SJCRH30 (cell line): ENCODE measurements at regions not wholly inside any gene's neighbourhood (a gene's known extent, or its start where the extent isn't known, plus 50 kb on each side); places are given as distances from the start of the nearest gene placed in this dataset.
"Not testable (repeated sequence)": the region's sequence is repeated elsewhere in the genome, so short reads cannot be mapped to it uniquely, and the experiment has no call there.

Source experiments
- DNase-seq, 2 experiments: peaks; one replicate each; pipeline ENCODE4 v3.0.0-alpha.2; 2015 to 2020
- H3K27ac ChIP-seq: fragments of 250-450 bp; sonication (Bioruptor Pico); 2 replicates; pipeline ENCODE4 v1.5.1; 2020; ENCODE audit warnings: mild to moderate bottlenecking, moderate library complexity
- H3K27me3 ChIP-seq: fragments of 250-450 bp; sonication (Bioruptor Pico); 2 replicates; pipeline ENCODE4 v1.5.1; 2020; ENCODE audit warnings: mild to moderate bottlenecking, moderate library complexity
- H3K36me3 ChIP-seq: fragments of 250-450 bp; sonication (Bioruptor Pico); 2 replicates; pipeline ENCODE4 v1.5.1; 2020; ENCODE audit warnings: mild to moderate bottlenecking, moderate library complexity
- H3K4me1 ChIP-seq: fragments of 250-450 bp; sonication (Bioruptor Pico); 2 replicates; pipeline ENCODE4 v1.5.1; 2020; ENCODE audit warnings: mild to moderate bottlenecking, moderate library complexity
- H3K4me3 ChIP-seq: fragments of 250-450 bp; sonication (Bioruptor Pico); 2 replicates; pipeline ENCODE4 v1.5.1; 2020; ENCODE audit warnings: mild to moderate bottlenecking, moderate library complexity
- H3K9me3 ChIP-seq: fragments of 250-450 bp; sonication (Bioruptor Pico); replicated peaks from 2 replicates; pipeline ENCODE4 v1.5.1; 2020; ENCODE audit warnings: mild to moderate bottlenecking, moderate library complexity

DNA sequence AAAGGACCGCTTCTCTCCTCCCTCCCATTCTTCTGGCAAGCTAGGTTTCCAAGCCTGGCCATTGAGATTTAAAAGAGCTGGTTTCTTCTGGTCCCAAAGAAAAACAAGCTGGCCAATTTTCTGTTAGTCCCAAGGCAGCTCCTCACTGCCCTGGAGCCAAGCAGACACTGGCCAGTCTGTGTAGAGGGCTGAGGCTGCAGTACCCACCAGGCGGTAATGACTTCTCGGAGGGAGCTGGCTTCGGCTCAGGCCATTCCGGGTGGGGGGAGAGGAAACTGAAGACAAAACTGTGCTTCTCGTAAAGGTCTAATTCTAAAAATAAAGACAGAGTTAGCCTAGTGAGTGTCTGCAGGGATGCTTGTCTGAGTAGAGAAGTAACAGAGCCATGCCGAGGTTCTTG, 78.5 kb upstream of the SMAD3 start:
- no peak for DNase-seq
- H3K36me3 ChIP-seq = no peaks in the 10 kb centered on the region
- no peaks in the 10 kb centered on the region for H3K27me3 ChIP-seq
- no peak overlapping the region for H3K4me3 ChIP-seq
- peaks cover 12% of the 10 kb centered on the region for H3K4me1 ChIP-seq
- H3K27ac ChIP-seq = no peak overlapping the region
- no peaks in the 10 kb centered on the region; the same call in 1 of the 2 replicates for H3K9me3 ChIP-seq

DNA sequence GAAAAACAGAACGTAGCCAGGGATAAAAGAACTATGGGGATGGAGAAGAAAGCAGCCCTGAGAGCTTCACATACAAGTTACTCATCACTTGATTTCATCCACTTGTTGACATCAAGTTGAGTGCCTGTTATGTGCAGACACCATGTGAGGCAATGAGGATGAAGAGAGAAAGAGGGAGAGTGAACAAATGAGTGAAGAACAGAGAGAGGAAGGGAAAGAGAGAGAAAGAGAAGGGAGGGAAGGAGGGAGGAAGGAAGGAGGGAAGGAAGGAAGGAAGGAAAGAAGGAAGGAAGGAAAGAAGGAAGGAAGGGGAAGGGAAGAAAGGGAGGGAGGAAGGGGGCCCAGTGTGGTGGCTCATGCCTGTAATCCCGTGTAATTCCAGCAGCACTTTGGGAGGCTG, 72.3 kb upstream of the SMAD3 start:
- Histone ChIP-seq H3K4me3 (no peak overlapping the region), H3K9me3 (peaks cover 7% of the 10 kb centered on the region), H3K27ac (no peak overlapping the region), H3K4me1 (peaks cover 17% of the 10 kb centered on the region), H3K27me3 (no peaks in the 10 kb centered on the region), H3K36me3 (no peaks in the 10 kb centered on the region)
- DNase-seq = no peak

DNA sequence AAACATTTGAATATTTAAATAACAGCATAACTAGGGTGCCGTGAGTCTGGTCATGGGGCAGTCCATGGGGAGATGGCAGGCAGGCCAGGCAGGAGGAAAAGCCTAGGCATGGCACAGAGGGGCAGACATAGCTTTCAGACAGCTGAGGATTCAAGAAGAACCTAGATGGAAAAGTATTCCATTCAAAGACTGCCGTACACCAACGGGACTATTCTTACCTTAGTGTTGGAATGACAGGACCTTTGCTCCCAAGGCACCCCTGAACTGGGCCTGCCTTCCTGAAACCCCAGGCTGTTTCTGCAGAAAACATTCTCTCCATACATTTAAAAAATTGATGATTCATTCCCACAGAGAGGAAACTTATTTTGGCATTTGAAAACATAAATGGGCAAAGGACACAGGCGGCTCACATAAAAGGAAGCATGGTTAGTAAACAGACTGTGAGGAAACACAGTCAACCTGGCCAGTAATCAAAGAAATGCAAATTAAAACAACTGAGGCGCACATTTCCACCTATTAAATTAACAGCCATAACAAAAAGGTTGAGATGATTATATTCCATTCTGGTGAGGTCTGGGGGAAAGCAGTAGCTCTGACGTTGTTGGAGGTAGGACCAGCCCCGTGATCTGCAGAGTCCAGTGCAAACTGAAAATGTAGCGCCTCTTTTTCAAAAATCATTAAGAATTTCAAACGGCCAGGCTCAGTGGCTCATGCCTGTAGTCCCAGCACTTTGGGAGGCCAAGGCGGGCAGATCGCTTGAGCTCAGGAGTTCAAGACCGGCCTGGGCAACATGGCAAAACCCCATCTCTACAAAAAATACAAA, 71.3 kb upstream of the SMAD3 start:
- no peaks in the 10 kb centered on the region for H3K27me3 ChIP-seq
- DNase-seq = no peak
- no peak overlapping the region for H3K4me3 ChIP-seq
- peaks cover 17% of the 10 kb centered on the region for H3K4me1 ChIP-seq
- no peaks in the 10 kb centered on the region for H3K36me3 ChIP-seq
- no peak overlapping the region for H3K27ac ChIP-seq
- H3K9me3 ChIP-seq = peaks cover 8% of the 10 kb centered on the region

DNA sequence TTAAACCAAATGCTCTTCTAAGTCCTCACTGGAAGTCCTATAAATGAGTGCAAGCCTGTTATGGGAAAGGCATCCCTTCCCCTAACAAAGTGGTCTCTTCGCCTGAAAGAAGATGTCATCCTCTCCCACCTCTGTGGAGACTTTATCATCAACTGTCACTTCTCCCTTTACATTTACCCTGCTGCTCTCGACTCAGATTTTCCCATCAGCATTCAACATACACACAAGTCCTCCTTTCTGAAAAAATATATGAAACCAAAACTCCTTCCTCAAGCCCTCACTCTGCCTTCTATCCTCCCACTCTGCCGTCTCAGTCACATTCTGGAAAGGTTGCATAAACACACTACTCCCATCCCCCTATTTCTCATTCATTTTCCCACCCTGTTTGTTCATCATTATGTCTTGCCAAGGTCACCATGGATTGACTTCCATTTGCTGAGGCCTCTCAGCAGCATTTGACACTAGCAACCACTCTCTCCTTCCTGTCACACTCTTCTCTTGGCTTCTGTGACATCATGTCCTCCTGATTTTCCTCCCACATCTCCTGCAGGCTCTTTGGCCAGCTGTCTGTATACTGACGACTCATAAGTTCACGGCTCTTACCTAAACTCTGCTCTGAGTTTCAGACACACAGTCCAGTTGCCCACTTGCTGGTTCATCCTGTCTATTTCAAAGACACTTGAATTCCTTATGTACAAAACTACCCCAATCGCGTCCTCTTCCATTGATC, 70.3 kb upstream of the SMAD3 start:
- peak in 1 of 2 experiments; percentile 46 for DNase-seq
- H3K4me1 ChIP-seq = peaks cover 17% of the 10 kb centered on the region
- no peaks in the 10 kb centered on the region for H3K36me3 ChIP-seq
- H3K4me3 ChIP-seq = no peak overlapping the region
- peaks cover 12% of the 10 kb centered on the region; the same call in 1 of the 2 replicates for H3K9me3 ChIP-seq
- H3K27me3 ChIP-seq = no peaks in the 10 kb centered on the region
- H3K27ac ChIP-seq = 0 out of 2 replicates have a peak overlapping the region, but pooled peaks have one; percentile 16

DNA sequence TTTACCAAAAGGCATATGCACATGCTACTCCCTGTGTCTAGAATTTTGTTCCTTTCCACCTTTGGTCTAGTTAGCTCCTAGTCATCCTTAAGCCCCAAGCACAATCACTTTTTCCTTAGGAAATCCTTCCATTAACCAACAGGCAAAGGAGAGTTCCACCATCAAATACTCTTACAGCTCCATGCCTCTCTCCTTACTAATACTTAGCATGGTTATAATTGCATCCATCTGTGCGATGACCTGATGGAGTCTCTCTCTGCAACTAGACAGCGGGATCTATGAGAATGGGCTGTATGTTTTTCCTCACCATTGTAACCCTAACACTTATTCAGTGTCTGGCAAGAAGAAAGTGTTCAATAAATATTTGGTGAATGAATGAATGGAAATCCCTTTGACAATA, 69.3 kb upstream of the SMAD3 start:
- Histone ChIP-seq H3K4me3 (no peak overlapping the region), H3K27ac (no peak overlapping the region), H3K36me3 (no peaks in the 10 kb centered on the region), H3K4me1 (peaks cover 17% of the 10 kb centered on the region), H3K27me3 (no peaks in the 10 kb centered on the region), H3K9me3 (peaks cover 12% of the 10 kb centered on the region; the same call in 1 of the 2 replicates)
- DNase-seq = no peak

DNA sequence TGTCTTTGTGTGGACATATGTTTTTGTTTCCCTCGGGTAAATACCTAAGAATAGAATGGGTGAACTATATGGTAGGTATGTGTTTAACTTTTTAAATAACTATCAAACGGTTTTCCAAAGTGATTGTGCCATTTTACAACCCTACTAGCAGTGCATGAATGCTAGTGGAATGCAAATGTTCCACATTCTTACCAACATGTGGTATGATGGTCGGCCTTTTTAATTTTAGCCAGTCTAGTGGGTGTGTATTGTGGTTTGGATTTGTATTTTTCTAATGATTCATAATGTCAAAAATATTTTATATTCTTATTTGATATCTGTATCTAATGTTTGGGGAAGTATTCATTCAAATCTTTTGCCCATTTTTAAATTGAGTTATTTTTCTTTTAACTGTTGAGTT, 68.2 kb upstream of the SMAD3 start:
- peaks cover 12% of the 10 kb centered on the region; the same call in 1 of the 2 replicates for H3K9me3 ChIP-seq
- no peak overlapping the region for H3K4me3 ChIP-seq
- H3K36me3 ChIP-seq = no peaks in the 10 kb centered on the region
- no peaks in the 10 kb centered on the region for H3K27me3 ChIP-seq
- no peak for DNase-seq
- peak overlapping the region; percentile 8; the same call in 1 of the 2 replicates for H3K27ac ChIP-seq
- H3K4me1 ChIP-seq = peaks cover 20% of the 10 kb centered on the region

DNA sequence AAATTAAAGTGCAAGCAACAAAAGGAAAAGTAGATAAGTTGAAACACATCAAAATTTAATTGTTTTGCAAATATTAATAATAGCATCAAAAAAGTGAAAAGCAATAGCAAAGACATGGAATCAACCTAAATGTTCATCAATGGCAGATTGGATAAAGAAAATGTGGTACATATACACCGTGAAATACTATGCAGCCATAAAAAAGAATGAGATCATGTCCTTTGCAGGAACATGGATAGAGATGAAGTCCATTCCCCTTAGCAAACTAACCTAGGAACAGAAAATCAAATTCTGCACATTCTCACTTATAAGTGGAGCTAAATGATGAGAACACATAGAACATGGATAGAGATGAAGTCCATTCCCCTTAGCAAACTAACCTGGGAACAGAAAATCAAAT, 67.2 kb upstream of the SMAD3 start:
- not testable (repeated sequence) for H3K27me3 ChIP-seq, H3K36me3 ChIP-seq, H3K4me3 ChIP-seq, DNase-seq, H3K27ac ChIP-seq
- Histone ChIP-seq H3K4me1 (peaks cover 24% of the 10 kb centered on the region), H3K9me3 (peaks cover 12% of the 10 kb centered on the region; the same call in 1 of the 2 replicates)

DNA sequence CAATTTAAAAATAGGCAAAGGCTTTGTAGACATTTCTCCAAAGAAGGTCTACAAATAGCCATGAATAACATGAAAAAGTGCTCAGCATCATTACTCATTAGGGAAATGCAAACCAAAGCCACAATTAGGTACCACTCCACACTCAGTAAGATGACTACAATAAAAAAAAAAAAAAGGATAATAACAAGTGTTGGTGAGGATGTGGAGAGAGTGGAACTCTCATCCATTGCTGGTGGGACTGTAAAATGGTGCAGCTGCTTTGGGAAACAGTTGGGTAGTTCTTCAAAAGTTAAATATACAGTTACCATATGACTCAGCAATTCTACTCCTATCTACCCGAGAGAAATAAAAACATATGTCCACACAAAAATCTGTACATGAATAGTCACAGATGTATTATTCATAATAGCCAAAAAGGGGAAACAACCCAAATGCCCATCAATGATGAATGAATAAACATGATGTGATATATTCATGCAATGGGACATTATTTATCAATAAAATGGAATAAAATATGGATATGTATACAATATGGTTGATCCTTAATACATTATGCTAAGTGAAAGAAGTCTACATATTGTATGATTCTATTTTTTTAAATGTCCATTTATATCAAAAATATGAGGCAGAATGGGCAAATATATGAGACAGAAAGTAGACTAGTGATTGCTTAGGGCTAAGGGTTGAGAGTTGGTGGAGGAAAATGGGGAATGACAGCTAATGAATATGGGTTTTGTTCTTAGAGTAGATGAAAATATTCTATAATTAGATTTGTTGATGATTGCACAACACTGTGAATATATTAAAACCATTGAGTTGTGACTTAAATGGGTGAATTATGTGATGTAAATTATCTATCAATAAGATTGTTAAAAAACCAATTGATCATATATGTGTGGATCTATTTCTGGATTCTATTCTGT, 66.1 kb upstream of the SMAD3 start:
- H3K4me3 ChIP-seq = no peak overlapping the region
- no peak overlapping the region for H3K27ac ChIP-seq
- H3K36me3 ChIP-seq = no peaks in the 10 kb centered on the region
- H3K4me1 ChIP-seq = peaks cover 31% of the 10 kb centered on the region
- no peak for DNase-seq
- no peaks in the 10 kb centered on the region for H3K27me3 ChIP-seq
- H3K9me3 ChIP-seq = peaks cover 12% of the 10 kb centered on the region; the same call in 1 of the 2 replicates

DNA sequence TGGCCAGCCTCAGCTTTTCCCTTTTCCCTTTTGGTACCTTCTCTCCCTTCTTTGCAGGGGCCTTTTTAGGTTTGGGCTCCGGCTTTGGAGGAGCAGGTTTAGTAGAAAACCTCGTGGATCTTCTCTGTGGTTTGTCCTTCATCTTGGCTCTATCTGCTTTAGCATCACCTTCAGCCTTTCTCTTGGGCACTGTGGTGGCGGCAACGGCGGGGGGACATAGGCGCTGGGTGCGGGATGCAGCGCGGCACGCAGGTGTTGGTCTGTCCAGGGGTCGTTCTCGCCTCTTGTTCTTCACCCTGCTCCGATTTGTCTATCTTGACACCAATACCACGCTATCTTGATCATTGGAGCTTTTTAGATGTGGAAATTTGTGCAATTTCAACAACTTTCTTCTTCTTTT, 64.5 kb upstream of the SMAD3 start:
- H3K4me3 ChIP-seq = no peak overlapping the region
- peaks cover 12% of the 10 kb centered on the region; the same call in 1 of the 2 replicates for H3K9me3 ChIP-seq
- H3K27me3 ChIP-seq = no peaks in the 10 kb centered on the region
- no peaks in the 10 kb centered on the region for H3K36me3 ChIP-seq
- no peak overlapping the region for H3K27ac ChIP-seq
- H3K4me1 ChIP-seq = peaks cover 28% of the 10 kb centered on the region
- DNase-seq = no peak

DNA sequence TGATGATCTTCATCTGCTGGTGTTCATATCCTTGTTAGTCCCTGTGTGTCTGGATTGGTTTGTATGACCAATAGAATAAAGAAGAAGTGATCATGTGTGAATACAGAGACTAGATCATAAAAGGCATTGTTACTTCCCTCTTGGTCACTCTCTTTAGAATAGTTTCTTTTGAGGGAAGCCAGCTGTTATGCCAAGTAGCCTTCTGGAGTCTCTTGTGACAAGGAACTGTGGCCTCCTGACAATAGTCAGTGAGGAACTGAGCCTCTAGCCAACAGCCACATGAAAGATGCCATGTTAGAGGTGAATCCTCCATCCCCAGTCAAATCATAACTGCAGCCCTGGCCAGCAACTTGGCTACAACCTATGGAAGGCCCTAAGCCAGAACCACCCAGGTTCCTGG, 63.0 kb upstream of the SMAD3 start:
- Histone ChIP-seq H3K4me3 (no peak overlapping the region), H3K27ac (no peak overlapping the region), H3K36me3 (no peaks in the 10 kb centered on the region), H3K27me3 (no peaks in the 10 kb centered on the region), H3K9me3 (peaks cover 9% of the 10 kb centered on the region; the same call in 1 of the 2 replicates), H3K4me1 (peaks cover 20% of the 10 kb centered on the region)
- DNase-seq = no peak

DNA sequence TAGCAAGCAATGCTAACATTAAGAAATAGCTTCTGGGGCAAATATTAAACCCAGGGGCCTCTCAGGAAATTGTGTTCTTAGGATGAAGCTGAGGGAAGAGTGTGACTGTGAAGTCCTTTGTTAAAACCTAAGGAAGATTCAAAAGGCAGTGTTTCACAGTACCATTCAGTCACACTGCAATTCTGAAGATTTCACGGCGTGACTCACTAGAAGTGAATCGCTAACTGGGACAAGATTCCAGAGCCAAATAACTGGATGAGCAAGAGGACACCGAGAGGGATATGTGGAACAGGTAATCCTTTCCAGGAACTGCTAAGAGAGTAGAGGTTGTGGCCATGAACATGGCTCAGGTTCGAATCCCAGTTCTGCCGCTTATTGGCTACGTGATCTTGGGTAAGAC, 61.8 kb upstream of the SMAD3 start:
- H3K36me3 ChIP-seq = no peaks in the 10 kb centered on the region
- H3K9me3 ChIP-seq = peaks cover 3% of the 10 kb centered on the region; the same call in 1 of the 2 replicates
- no peak overlapping the region for H3K4me3 ChIP-seq
- H3K4me1 ChIP-seq = peaks cover 17% of the 10 kb centered on the region
- peak in 1 of 2 experiments; percentile 34 for DNase-seq
- no peaks in the 10 kb centered on the region for H3K27me3 ChIP-seq
- H3K27ac ChIP-seq = no peak overlapping the region; the same call in 1 of the 2 replicates

DNA sequence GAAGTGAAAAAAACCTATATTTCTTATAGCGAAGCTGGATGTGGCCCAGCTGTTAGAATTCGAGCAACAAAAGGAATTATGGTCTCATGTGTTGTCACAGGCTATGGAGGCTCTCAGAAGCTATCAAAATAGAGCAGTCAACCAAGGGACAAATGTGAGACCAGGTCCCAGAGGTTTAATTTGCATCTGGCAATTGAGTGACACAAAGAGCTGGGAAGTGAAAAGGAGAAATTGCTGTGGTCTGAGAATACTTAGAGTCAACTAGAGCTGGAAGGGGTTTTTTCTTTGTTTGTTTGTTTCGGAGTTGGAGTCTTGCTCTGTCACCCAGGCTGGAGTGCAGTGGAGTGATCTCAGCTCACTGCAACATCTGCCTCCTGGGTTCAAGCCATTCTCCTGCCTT, 61.3 kb upstream of the SMAD3 start:
- Histone ChIP-seq H3K4me3 (no peak overlapping the region), H3K36me3 (no peaks in the 10 kb centered on the region), H3K4me1 (peaks cover 17% of the 10 kb centered on the region), H3K27me3 (no peaks in the 10 kb centered on the region), H3K9me3 (0 out of 2 replicates have a peak, but pooled peaks cover 3% of the 10 kb centered on the region), H3K27ac (no peak overlapping the region; the same call in 1 of the 2 replicates)
- DNase-seq = no peak

DNA sequence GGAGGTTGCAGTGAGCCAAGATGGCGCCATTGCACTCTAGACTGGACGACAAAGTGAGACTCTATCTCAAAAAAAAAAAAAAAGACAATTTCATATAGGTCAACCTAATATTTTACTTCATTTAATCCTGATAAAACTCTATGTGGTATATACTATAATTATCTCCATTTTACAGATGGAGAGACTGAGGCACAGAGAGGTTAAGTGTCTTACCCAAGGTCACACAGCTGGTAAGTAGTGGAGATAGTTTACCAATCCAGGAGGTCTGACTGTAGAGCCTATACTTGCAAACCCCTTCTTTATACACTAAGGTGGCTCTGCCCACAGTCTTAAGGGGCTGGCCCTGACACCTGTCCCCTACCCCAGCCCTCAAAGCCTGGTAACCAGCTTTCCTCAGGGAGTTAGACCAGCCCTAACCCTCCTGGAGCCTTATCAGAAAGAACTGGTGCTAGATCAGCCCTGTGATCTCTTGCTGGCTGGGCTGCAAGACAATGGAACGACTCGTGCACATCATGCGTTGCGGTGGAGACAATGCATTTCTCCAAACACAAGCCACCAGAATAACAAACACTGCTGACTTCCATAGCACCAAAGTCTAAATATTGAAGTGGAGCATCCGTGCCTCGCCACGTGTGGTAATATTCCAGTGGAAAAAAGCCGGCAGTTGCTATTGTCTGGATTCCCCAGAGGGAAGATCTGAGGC, 60.0 kb upstream of the SMAD3 start:
- no peaks in the 10 kb centered on the region for H3K36me3 ChIP-seq
- no peak for DNase-seq
- H3K9me3 ChIP-seq = no peaks in the 10 kb centered on the region
- H3K4me1 ChIP-seq = peaks cover 25% of the 10 kb centered on the region
- H3K27ac ChIP-seq = no peak overlapping the region
- H3K27me3 ChIP-seq = no peaks in the 10 kb centered on the region
- H3K4me3 ChIP-seq = no peak overlapping the region
